ENCODE measurements at regions not wholly inside any gene's neighbourhood (a gene's known extent, or its start where the extent isn't known, plus 50 kb on each side); places are given as distances from the start of the nearest gene placed in this dataset.

DNA sequence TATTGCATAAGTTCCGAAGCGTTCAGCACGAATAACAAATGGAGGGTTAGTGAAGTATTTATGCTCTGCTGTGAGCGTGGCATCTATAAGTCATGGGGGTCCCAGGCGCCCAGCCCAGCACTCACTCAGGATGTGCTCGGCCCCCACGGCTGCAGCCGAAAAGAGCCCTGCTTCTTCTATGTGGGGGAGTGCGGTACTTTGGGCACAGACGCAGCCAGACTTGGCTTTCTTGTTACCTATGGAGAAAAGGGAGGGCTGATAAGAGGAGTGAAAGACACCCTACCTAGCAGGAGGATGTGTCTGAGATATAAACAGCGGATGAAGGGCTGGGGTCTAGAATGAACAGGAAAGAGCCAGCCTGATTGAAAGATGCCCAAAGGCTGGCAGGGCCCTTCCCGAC, 51.4 kb downstream of the MRPL36 start:
- H2AFZ ChIP-seq (ENCODE audit: low read length): no peak overlapping the region
- TF ChIP-seq CTCF (conservative IDR thresholded peaks at IDR 0.05 in 1 of 2, IDR thresholded peaks at IDR 0.05 in 1 of 2; ENCODE audit: low read depth in 1 of 2, low read length in 2 of 2) (no peak), EZH2 (IDR thresholded peaks at IDR 0.05; ENCODE audit: low read length, missing control alignments) (no peak)
- no peaks in the 10 kb centered on the region for H4K20me1 ChIP-seq (ENCODE audit: control insufficient read depth, extremely low read depth, insufficient read depth, low read length)
- DNase-seq (ENCODE audit: low read depth in 2 of 2): no peak
- H3K27me3 ChIP-seq (ENCODE audit: control insufficient read depth, insufficient read depth, low read length): no peaks in the 10 kb centered on the region
- no peaks in the 10 kb centered on the region for H3K9me3 ChIP-seq (ENCODE audit: control insufficient read depth, insufficient read depth, low read depth, low read length)
- H3K27ac ChIP-seq (ENCODE audit: insufficient read depth, low read length): no peak overlapping the region
- H3K9ac ChIP-seq (ENCODE audit: insufficient read depth, low read length): no peak overlapping the region
- H3K4me3 ChIP-seq (replicated peaks in 1 of 4; ENCODE audit: control extremely low read depth in 1 of 4, insufficient read depth in 1 of 4, low read depth in 3 of 4, low read length in 4 of 4): no peak overlapping the region
- H3K36me3 ChIP-seq (ENCODE audit: control insufficient read depth, insufficient read depth, low read length): no peaks in the 10 kb centered on the region
- H3K79me2 ChIP-seq (ENCODE audit: control insufficient read depth, insufficient read depth, low read length): no peaks in the 10 kb centered on the region
- no peak overlapping the region for H3K4me2 ChIP-seq (ENCODE audit: extremely low read depth, insufficient read depth, low read length)
- no peaks in the 10 kb centered on the region for H3K4me1 ChIP-seq (ENCODE audit: control insufficient read depth, extremely low read depth, insufficient read depth, low read length)

DNA sequence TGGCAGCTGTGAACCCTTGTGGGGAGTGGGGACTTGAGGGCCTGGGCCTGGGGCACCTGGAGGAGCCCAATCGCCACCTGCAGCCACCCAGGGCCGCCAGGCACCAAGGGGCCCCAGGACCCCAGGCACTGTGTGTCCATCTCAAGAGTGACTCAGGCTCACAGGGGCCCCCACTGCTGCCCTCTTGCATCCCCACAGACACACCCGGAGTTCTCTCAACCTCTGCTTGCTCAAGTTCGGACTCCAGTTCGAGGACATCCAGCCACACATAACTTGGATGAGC, 51.9 kb downstream of the MRPL36 start:
- DNase-seq (ENCODE audit: low read depth in 2 of 2): no peak
- H3K9ac ChIP-seq (ENCODE audit: insufficient read depth, low read length): no peak overlapping the region

DNA sequence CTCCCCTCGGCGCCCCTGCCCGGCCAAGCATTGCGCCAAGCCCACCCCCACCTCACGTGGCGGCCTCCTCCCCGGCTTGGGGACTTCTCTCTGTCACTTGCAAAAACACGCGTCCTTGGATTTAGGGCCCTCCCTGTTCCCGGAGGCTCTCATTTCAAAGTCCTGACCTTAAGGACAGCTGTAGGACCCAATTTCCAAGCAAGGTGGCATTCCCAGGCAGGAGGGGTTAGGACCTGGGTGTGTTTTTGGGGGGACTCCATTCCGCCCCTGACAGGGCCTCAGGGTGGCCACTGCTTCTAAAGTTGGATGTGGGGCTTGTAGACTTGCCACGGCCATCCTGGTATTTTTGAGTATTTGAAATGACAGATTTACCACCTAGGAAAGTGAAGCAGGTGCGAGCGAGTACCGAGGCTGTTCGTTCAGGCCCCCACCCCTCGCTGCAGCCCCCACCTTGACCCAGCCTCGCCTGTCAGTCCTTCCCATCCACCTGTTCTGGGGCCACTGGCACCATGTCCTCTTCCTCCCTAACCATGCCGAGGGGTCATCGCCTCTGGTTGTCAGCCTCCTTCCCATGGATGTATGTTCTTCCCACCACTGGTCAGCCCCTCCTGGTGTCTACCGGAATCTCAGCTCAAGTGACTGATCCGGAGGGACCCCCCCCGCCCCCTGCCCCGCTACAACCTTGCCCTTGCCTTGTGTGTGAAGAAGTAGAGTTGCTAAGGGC, 52.4 kb downstream of the MRPL36 start:
- Histone ChIP-seq H2AFZ (ENCODE audit: low read length) (no peak overlapping the region), H3K36me3 (ENCODE audit: control insufficient read depth, insufficient read depth, low read length) (no peaks in the 10 kb centered on the region), H3K9ac (ENCODE audit: insufficient read depth, low read length) (no peak overlapping the region), H3K27ac (ENCODE audit: insufficient read depth, low read length) (no peak overlapping the region), H3K4me1 (ENCODE audit: control insufficient read depth, extremely low read depth, insufficient read depth, low read length) (no peaks in the 10 kb centered on the region), H3K27me3 (ENCODE audit: control insufficient read depth, insufficient read depth, low read length) (no peaks in the 10 kb centered on the region), H4K20me1 (ENCODE audit: control insufficient read depth, extremely low read depth, insufficient read depth, low read length) (no peaks in the 10 kb centered on the region), H3K4me2 (ENCODE audit: extremely low read depth, insufficient read depth, low read length) (no peak overlapping the region), H3K79me2 (ENCODE audit: control insufficient read depth, insufficient read depth, low read length) (no peaks in the 10 kb centered on the region), H3K4me3 (replicated peaks in 1 of 4; ENCODE audit: control extremely low read depth in 1 of 4, insufficient read depth in 1 of 4, low read depth in 3 of 4, low read length in 4 of 4) (no peak overlapping the region), H3K9me3 (ENCODE audit: control insufficient read depth, insufficient read depth, low read depth, low read length) (no peaks in the 10 kb centered on the region)
- TF ChIP-seq CTCF (conservative IDR thresholded peaks at IDR 0.05 in 1 of 2, IDR thresholded peaks at IDR 0.05 in 1 of 2; ENCODE audit: low read depth in 1 of 2, low read length in 2 of 2) (no peak), EZH2 (IDR thresholded peaks at IDR 0.05; ENCODE audit: low read length, missing control alignments) (no peak)
- DNase-seq (ENCODE audit: low read depth in 2 of 2): no peak

More for the DNA sequence above, 51.9 kb downstream of the MRPL36 start:
- Histone ChIP-seq H3K9me3 (ENCODE audit: control insufficient read depth, insufficient read depth, low read depth, low read length) (no peaks in the 10 kb centered on the region), H3K4me2 (ENCODE audit: extremely low read depth, insufficient read depth, low read length) (no peak overlapping the region), H3K4me1 (ENCODE audit: control insufficient read depth, extremely low read depth, insufficient read depth, low read length) (no peaks in the 10 kb centered on the region), H2AFZ (ENCODE audit: low read length) (no peak overlapping the region), H4K20me1 (ENCODE audit: control insufficient read depth, extremely low read depth, insufficient read depth, low read length) (no peaks in the 10 kb centered on the region), H3K27me3 (ENCODE audit: control insufficient read depth, insufficient read depth, low read length) (no peaks in the 10 kb centered on the region), H3K79me2 (ENCODE audit: control insufficient read depth, insufficient read depth, low read length) (no peaks in the 10 kb centered on the region), H3K27ac (ENCODE audit: insufficient read depth, low read length) (no peak overlapping the region), H3K36me3 (ENCODE audit: control insufficient read depth, insufficient read depth, low read length) (no peaks in the 10 kb centered on the region), H3K4me3 (replicated peaks in 1 of 4; ENCODE audit: control extremely low read depth in 1 of 4, insufficient read depth in 1 of 4, low read depth in 3 of 4, low read length in 4 of 4) (no peak overlapping the region)
- no peak for TF ChIP-seq EZH2 (IDR thresholded peaks at IDR 0.05; ENCODE audit: low read length, missing control alignments)
- no peak for TF ChIP-seq CTCF (conservative IDR thresholded peaks at IDR 0.05 in 1 of 2, IDR thresholded peaks at IDR 0.05 in 1 of 2; ENCODE audit: low read depth in 1 of 2, low read length in 2 of 2)

Data from fibroblast of lung (primary cell).